IPS-18c (cell line): ENCODE measurements at regions not wholly inside any gene's neighbourhood (a gene's known extent, or its start where the extent isn't known, plus 50 kb on each side); places are given as distances from the start of the nearest gene placed in this dataset.

Experiments used
- H3K4me3 ChIP-seq: 2 replicates; pipeline ENCODE4 v1.7.0; 2013; ENCODE audit warnings: low read depth, mild to moderate bottlenecking, low read length, moderate library complexity; ENCODE audit not compliant: insufficient read depth
- H3K9me3 ChIP-seq: one replicate; pipeline ENCODE4 v1.6.1; 2013; ENCODE audit warnings: mild to moderate bottlenecking, low read length, moderate library complexity; ENCODE audit not compliant: control insufficient read depth, insufficient read depth

GRCh38 chr4:181438641-181439040 is 804.6 kb upstream of the TENM3 start:
- H3K4me3 ChIP-seq: no peak overlapping the region
- no peaks in the 10 kb centered on the region for H3K9me3 ChIP-seq

DNA sequence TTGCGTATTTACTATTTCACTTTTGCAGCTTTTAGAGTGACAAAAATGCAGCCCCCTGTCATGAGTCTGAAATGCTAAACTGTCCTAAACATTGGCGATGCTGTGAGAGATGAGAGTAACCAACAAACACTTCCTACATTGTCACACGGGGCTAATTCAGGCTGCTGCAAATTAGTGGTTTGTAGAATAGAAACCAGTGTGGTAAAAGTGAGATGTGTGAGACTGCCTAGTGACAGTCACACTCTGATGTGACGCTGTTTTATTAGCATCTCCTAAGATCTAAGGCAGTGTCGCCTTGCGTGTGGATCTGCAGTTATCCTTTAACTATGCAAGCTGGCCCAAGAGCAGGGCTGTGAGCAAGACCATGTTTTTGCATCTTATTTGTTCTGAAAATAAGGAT is 800.2 kb upstream of the TENM3 start:
- no peak overlapping the region for H3K4me3 ChIP-seq
- no peaks in the 10 kb centered on the region for H3K9me3 ChIP-seq

DNA sequence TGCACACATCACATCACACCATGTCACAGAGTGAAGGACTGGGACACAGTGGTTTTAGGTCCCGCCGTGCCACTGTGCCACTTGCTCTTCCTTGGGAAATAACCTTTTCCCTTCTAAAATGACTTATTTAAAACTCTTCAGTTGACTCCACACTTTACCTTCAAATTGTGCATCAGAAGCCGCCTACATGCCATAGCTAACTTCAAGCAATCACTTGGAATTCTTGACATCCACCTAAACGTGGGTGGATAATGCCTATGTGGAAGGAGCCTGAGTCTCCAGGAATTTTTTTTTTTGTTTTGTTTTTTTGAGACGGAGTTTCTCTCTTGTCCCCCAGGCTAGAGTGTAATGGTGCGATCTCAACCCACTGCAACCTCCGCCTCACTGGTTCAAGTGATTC is 777.4 kb upstream of the TENM3 start:
- peaks cover 2% of the 10 kb centered on the region for H3K9me3 ChIP-seq
- H3K4me3 ChIP-seq: no peak overlapping the region

DNA sequence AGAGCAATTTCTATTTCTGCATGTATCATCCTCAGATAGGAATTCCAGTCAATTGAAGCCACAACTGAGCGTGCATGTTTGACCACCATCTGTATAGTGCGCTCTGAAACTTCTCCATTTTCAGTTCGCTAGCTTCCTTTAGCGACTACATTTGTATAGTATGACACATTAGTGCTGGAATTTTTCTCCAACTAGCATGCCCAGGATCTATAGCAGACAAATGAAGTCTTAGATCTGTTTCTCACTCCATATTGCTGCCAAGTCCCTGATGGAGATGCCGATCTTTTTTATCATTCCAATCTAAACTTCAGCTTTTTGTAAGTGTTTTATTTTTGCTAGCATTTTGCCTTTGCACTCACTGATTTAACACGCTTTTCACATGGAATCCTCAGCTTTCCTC is 774.8 kb upstream of the TENM3 start:
- H3K4me3 ChIP-seq: no peak overlapping the region
- peaks cover 2% of the 10 kb centered on the region for H3K9me3 ChIP-seq

DNA sequence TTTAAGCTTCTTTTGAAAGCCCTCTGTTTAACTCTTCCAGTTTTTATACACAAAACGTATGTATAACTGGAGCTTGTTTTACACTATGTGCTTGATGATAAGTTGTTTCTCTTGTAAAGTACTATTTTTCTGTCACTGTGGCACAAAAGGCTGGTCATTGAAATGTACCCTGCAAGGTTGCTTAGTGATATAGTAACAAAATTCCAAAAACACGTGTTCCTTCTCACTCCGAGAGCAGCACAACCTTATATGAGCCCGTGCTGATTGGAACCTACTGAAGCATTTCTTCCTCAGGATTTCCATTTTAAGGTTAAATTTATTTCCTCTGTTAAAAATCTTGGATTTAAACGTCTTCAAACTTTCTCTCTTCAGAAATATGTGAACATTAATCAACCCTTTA is 772.9 kb upstream of the TENM3 start:
- Histone ChIP-seq H3K4me3 (no peak overlapping the region), H3K9me3 (peaks cover 2% of the 10 kb centered on the region)

DNA sequence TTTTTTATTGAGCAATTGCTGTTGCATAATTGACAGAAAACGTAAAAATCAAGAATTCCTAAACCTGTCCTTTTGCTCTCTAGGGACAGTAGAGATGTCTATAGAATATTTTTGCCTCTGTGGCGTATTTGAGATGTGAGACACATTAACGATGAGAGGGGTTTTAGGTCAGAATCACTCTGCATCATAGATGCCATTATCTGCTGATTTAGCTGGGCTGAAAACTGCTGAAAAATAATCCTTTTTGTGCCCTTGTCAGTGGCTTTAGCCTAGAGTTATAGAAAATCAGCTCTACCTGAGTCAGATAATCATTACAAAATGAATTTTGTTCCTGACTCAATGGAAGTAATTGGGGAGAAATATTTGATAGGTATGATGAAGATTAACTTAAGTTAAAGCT is 767.8 kb upstream of the TENM3 start:
- H3K4me3 ChIP-seq: no peak overlapping the region
- no peaks in the 10 kb centered on the region for H3K9me3 ChIP-seq

DNA sequence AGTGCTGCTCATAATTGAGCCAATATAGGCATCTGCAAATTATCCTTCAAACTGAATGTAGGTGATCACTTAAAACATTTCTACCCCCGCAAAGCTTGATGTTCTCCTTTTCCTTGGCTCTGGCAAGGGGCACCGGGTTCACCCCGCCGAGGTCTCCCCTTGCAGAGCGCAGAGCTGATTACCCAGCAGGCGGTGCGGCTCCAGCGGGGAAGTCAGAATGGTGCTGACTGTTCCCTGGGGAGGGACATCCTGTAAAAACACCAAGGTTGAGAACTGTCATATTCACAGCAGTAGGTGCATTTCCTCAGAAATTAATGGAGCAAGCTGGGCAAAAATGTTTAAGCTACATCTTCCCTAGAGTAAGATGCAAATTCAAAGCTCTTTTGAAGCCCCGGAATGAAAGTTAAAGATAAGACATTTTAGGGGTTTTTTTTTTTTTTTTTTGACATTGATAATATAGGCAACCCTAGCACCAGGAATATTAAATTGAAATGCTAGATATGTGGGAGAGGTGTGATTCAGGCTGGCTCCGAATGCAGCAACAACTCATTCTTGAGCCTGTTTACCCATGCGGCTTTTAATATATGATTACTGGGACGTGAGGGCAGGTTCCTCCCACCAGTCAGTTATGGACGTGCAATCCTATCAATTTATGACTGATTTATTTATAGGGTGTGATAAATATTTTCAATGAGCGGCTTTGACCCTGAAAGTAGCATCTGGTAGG is 767.3 kb upstream of the TENM3 start:
- no peak overlapping the region for H3K4me3 ChIP-seq
- no peaks in the 10 kb centered on the region for H3K9me3 ChIP-seq

GRCh38 chr4:181476508-181476890 is 766.7 kb upstream of the TENM3 start:
- no peaks in the 10 kb centered on the region for H3K9me3 ChIP-seq
- H3K4me3 ChIP-seq: no peak overlapping the region

DNA sequence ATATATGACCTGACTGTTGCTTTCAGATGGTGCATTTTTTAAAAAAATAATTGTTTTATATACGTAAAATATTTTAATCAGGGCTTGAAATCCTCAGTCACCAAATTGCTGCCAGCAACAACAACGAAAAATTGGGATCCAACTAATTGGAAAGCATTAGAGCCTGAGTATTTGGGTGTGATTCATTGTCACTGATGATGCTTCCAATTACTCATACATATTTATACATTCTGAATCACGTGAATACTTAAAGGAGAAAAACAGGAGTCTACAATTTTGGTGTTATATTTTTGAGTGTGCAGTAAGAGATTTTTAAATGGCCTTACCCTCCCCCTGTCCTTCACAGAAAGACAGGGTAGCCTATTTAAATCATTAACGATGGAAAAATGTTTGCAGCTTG is 765.6 kb upstream of the TENM3 start:
- H3K4me3 ChIP-seq: no peak overlapping the region
- H3K9me3 ChIP-seq: no peaks in the 10 kb centered on the region

GRCh38 chr4:181478656-181479055 is 764.5 kb upstream of the TENM3 start:
- Histone ChIP-seq H3K4me3 (no peak overlapping the region), H3K9me3 (no peaks in the 10 kb centered on the region)

GRCh38 chr4:181479141-181479540 is 764.1 kb upstream of the TENM3 start:
- no peak overlapping the region for H3K4me3 ChIP-seq
- H3K9me3 ChIP-seq: no peaks in the 10 kb centered on the region

GRCh38 chr4:181484396-181484795 is 758.8 kb upstream of the TENM3 start:
- Histone ChIP-seq H3K9me3 (no peaks in the 10 kb centered on the region), H3K4me3 (no peak overlapping the region)

DNA sequence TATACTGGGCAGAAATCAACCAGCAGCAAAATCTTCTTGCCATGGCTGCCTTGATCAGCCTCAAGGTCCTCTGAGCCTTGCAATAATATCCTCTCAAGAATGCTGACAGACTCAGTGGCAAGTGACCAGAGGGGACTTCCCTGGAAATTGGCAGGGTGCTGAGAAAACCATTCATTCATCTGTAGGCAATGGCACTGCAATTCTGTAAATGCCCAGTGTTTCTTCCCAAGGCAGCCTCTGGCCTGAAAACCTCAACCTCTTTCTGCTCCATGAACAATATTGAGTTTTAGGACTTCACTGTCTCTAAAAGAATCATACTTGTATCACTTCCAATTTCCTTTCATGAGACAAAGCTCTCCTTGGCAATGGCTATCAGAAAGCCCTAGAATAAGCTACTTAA is 754.3 kb upstream of the TENM3 start:
- Histone ChIP-seq H3K9me3 (no peaks in the 10 kb centered on the region), H3K4me3 (no peak overlapping the region)

DNA sequence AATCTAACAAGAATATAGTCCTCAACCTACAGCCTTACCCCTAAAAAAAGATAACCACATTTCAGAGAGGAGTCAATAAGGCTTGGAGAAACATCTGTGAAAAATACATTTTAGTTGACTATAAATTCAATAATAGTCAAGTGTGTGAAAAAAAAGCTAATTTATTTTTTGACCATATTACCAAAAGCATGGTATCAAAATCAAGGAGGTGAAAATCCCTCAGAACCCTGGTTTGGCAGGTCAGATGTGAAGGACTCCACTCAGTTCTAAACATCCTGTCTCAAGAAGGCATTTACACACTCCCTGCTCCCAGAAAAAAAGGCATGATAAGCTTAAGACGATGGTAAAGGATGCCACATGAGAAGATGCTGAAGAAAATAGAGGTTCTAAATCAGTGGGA is 745.1 kb upstream of the TENM3 start:
- no peak overlapping the region for H3K4me3 ChIP-seq
- H3K9me3 ChIP-seq: no peaks in the 10 kb centered on the region

GRCh38 chr4:181502611-181503010 is 740.6 kb upstream of the TENM3 start:
- Histone ChIP-seq H3K9me3 (no peaks in the 10 kb centered on the region), H3K4me3 (no peak overlapping the region)

- H3K9me3 ChIP-seq: no peaks in the 10 kb centered on the region
- H3K4me3 ChIP-seq: no peak overlapping the region
Measured at GRCh38 chr4:181503687-181504390, 739.4 kb upstream of the TENM3 start.

DNA sequence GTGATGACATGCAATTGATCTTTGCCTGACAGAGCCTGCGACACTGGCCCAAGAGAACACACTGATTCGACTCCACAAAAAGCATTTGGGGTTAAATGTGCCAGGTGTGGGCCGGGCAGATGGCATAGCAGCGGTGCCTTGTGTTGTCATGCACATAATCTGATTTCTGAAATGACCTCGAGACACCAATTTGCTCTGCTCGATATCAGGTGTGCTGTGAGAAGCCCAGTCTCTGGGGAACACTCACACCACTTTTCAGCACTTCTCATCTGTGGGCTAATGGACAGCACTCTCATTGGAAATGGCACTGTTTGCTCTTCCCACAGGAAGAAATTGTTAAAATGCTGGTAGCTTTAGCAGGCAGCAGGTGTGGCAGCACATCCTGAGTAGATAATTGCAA is 738.3 kb upstream of the TENM3 start:
- H3K4me3 ChIP-seq: no peak overlapping the region
- no peaks in the 10 kb centered on the region for H3K9me3 ChIP-seq

DNA sequence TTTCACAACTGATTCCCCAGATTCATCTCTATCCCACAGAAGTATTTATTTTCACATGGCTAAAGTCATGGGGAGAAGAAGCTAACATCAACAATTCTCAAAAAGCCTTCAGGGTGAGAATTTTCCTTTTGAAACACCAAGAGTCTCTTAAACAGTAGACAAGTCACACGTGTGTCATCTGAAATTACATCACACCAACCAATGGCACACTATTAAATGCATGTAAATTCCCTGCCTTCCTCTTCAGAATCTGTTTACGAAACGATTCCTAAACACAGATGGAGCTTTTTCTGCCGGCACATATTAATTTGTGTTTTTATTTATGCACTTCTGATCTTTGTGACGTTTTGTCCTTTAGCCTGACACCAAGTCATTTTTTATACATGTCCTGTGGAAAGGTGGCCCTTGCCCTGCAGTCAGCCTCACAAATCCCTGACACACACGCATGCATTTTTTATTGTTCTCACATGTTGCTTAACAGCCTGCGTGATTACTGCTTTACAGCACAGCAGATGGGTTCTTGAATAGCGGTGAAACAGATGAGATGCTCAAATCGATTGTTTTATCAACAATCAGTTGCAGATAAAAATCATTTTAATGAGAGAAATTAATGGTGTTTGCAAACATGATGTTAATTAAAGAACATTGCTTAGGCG is 735.9 kb upstream of the TENM3 start:
- Histone ChIP-seq H3K4me3 (no peak overlapping the region), H3K9me3 (no peaks in the 10 kb centered on the region)
